ENCODE measurements at regions not wholly inside any gene's neighbourhood (a gene's known extent, or its start where the extent isn't known, plus 50 kb on each side); places are given as distances from the start of the nearest gene placed in this dataset.
"Not testable (repeated sequence)": the region's sequence is repeated elsewhere in the genome, so short reads cannot be mapped to it uniquely, and the experiment has no call there.

- no peak for FAIRE-seq
- DNase-seq (ENCODE audit: low spot score in 2 of 2), result no peak
Measured at GRCh38 chr1:9440763-9441194, 98.5 kb upstream of the SLC25A33 start.

DNA sequence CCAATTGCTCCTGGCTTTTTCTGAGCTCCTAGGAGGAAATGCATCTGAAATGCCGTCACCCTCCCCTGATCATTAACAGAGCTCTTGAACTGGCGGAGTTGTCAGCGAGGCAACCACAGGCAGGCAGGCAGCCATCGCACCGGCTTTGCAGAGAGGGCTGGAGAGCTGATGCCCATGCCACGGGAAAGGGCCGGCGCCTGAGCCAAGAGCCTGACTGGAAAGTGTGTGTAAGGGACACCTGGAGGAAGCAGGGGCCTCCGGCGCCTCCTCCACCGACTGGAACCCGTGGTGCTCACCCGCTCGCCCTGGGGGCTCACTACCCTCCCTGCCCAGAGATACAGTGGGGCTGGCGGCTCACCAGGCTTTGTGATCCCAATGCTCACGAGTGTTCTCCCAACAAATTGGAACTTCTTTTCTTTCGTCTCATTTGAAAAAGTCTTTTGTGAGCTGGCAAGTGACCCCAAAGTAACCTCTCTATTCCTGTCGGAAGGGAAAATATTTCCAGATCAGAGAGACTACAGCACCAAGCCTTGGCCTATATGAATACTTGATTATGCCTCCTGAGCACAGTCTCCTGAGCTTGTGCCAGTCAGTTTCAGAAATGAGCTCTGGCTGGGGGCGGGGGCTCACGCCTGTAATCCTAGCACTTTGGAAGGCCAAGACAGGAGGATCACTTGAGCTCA, 97.7 kb upstream of the SLC25A33 start:
- DNase-seq (ENCODE audit: low spot score in 2 of 2), result no peak
- no peak for FAIRE-seq

GRCh38 chr1:9442278-9442846, 96.9 kb upstream of the SLC25A33 start:
- FAIRE-seq (no peak), DNase-seq (ENCODE audit: low spot score in 2 of 2) (no peak)

DNA sequence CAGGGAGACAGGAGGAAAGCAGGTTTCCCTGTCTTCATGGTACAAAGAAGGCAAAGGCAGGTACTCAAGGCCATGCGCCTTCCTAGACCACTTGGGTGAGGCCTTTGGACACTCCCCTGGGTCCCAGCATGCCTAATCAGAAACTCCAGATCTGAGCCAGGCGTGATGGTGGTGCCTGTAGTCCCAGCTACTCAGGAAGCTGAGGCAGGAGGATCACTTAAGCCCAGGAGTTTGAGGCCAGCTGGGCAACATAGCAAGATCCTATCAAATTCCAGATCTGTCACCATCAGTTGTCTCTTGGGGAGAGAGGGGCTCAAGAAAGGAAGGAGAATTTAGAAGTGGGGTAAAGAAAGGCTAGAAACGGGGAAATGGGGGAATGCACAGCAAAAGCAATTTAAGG, 96.3 kb upstream of the SLC25A33 start:
- DNase-seq (ENCODE audit: low spot score in 2 of 2), result no peak
- no peak for FAIRE-seq

- FAIRE-seq (no peak), DNase-seq (ENCODE audit: low spot score in 2 of 2) (no peak)
Measured at GRCh38 chr1:9443913-9444445, 95.3 kb upstream of the SLC25A33 start.

- no peak for FAIRE-seq
- DNase-seq (ENCODE audit: low spot score in 2 of 2), result no peak
Measured at GRCh38 chr1:9444532-9444931, 94.7 kb upstream of the SLC25A33 start.

GRCh38 chr1:9445081-9445480, 94.2 kb upstream of the SLC25A33 start:
- FAIRE-seq; DNase-seq (ENCODE audit: low spot score in 2 of 2): not testable (repeated sequence)

DNA sequence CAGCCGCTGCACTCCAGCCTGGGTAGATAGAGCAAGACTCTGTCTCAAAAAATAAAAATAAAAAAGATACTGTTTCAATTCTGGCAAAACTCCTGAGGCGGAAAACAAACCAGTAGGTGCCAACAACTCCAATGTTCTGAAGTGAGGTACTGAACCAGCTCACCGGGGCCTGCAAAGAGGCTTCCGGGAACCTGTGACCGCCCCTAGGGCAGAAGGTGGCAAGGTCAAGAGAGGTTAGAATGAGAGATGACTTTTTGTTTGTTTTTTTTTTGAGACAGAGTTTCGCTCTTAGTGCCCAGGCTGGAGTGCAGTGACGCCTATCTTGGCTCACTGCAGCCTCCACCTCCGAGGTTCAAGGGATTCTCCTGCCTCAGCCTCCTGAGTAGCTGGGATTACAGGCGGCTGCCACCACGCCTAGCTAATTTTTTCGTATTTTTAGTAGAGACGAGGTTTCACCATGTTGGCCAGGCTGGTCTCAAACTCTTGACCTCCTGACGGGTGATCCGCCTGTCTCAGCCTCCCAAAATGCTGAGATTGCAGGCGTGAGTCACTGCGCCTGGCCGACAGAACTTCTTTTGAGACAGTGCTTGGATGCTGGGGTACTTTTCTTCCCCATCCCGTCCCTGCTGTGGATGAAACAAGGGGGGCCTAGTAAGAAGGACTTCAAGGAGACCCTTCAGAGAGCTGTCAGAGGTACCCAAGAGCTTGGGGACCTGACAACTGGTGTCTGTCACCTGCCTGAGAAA, 91.9 kb upstream of the SLC25A33 start:
- DNase-seq (ENCODE audit: low spot score in 2 of 2) (no peak), FAIRE-seq (no peak)

DNA sequence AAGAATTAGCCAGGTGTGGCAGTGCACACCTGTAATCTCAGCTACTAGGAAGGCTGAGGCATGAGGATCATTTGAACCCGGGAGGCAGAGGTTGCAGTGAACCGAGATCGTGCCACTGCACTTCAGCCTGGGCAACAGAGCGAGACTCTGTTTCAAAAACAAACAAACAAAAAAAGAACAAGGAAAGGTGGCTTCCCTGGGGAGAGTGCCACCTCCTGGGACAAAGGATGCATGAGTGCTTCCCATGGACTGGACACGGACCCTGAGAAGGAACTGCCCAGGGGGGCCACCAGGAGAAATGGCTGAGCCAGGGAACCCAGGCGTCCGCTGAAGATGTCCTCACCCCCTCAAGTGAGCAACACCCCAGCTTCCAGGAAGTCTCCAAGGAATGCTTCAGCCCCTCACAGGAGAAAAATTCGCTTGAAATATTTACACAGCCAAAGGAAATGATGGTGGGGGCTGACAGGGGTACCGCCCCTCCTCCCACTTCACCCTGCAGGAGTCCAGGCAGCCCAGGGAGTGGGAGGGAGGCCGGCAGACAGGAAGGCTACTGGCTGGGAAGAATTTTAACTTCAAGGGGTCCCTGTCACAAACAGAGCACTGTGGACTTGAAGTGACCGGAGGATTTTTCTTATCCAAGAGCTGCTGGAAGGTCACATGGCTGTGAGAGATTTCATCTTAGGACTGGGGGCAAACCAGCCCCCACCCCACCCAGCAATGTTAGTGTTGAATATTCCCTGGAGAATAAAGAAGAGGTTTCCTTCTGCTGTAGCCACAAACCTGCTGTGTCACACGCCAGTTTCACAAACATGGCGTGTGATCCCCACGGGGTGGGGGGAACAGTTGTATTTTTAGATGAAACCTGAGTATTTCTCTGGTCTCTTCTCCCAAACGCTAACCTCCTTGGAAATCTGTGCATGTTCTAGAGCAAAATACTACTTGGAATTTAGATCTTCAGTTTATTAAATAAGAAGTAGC, 90.8 kb upstream of the SLC25A33 start:
- no peak for DNase-seq (ENCODE audit: low spot score in 2 of 2)

GRCh38 chr1:9449110-9449627, 90.1 kb upstream of the SLC25A33 start:
- FAIRE-seq (no peak), DNase-seq (ENCODE audit: low spot score in 2 of 2) (no peak)

More for the DNA sequence above, 90.8 kb upstream of the SLC25A33 start:
- FAIRE-seq, result no peak

DNA sequence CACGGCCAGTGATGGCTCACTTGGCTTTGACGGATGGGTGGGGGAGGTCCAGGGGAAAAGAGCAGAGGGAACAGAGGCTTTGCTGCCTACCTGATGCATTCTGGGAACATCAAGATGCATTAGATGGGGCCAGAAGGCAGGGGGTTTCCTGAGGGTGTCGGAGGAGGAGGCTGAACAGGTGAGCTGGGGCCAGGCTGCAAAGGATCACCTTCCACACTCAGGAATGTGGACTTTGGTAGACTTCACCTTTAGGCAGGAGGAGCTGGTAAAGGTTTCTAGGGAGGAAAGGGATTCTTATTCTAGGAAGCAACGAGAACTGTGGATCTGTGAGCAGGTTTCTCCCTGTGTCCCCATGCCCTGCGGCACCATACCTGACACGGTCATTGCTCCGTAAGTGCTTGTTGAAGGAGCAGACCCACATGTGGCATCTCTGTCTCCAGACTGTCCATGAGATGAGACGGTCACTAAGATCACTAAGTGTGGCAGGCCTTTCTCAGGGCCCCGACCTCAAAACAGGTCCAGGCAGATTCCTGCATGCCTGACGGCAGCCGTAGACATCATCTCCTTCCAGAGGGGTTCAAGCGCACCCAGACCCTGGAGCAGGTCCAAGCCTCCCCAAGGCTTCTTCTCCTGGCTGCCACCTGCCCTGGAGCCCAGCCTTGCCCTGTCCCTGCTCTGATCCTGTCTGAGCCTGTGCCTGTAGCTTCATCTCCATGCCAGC, 89.1 kb upstream of the SLC25A33 start:
- DNase-seq (ENCODE audit: low spot score in 2 of 2), result no peak
- no peak for FAIRE-seq

DNA sequence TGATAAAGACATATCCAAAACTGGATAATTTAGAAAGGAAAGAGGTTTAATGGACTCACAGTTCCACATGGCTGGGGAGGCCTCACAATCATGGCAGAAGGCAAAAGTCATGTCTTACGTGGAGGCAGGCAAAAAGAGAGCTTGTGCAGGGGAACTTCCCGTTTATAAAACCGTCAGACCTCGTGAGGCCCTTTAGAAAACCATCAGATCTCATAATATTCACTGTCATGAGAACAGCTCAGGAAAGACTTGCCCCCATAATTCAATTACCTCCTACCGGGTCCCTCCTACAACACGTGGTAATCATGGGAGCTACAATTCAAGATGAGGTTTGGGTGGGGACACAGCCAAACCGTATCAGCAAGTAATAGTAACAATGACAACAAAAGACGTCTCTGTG, 88.2 kb upstream of the SLC25A33 start:
- FAIRE-seq, result no peak
- DNase-seq (ENCODE audit: low spot score in 2 of 2), result no peak

DNA sequence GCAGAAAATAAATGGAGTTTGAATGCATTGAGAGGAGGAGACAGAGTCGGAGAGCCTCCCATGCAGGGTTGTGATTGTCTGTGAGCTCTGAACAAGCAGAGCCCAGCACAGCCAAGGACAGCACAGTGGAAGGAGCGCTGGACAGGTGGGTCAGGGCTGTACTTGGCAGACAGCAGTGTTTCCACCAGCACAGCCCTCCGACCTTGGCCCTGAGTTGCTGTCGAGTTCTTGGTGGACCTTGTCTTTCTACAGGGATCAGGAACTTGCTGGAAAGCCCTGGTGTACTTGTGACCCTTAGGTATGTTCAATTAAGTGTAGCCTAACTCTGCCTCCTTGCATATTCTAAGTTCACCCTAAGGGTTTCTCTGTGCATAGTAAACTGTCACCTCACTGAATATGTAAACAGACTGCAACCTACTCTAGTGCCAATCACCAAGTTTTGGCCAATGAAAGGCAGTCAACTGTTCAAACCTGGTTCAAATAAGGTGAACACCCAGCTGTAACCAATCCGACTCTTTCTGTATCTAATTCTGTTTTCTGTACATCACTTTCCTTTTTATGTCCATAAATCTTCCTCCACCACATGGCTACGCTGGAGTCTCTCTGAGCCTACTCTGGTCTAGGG, 86.6 kb upstream of the SLC25A33 start:
- DNase-seq (ENCODE audit: low spot score in 2 of 2) (no peak), FAIRE-seq (no peak)

DNA sequence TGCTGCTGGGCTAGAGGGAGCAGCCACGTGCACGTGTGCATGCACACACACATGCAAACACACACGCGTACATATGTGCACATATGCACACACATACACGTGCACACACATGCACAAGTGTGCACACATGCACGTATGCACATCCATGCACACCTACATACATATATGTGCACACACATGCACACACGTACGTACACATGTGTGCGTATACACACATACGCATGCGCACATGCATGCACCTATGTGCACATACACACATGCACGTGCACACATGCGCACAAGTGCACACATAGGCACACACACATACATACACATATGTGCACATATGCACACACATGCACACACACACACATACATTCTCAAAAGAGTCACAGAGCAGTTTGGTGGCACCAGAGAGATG, 85.9 kb upstream of the SLC25A33 start:
- FAIRE-seq (no peak), DNase-seq (ENCODE audit: low spot score in 2 of 2) (no peak)

- DNase-seq (ENCODE audit: low spot score in 2 of 2) (no peak), FAIRE-seq (no peak)
Measured at GRCh38 chr1:9453779-9454418, 85.4 kb upstream of the SLC25A33 start.

DNA sequence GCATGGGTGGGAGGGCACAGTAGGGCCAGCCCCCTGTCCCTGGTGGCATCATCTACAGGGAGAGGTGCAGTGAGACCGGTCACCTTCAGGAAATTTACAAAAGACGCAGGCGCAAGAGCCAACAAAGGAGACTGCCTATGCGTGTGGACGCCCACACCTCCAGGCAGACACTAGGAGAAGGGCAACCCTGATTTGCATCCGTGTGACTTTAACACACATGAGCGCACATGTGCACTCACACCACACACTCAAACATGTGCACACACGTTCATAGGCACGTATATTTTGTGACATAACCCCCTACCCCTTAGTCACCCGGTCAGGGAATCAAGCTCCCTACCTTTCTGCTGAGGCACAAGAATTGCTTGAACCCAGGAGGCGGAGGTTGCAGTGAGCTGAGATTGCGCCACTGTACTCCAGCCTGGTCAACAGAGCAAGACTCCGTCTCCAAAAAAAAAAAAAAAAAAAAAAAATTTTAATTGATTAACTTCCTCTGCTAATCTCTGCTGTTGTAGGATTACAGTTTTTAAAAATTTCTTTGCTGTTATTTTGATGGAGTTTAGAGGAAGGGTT, 84.7 kb upstream of the SLC25A33 start:
- no peak for DNase-seq (ENCODE audit: low spot score in 2 of 2)
- no peak for FAIRE-seq

DNA sequence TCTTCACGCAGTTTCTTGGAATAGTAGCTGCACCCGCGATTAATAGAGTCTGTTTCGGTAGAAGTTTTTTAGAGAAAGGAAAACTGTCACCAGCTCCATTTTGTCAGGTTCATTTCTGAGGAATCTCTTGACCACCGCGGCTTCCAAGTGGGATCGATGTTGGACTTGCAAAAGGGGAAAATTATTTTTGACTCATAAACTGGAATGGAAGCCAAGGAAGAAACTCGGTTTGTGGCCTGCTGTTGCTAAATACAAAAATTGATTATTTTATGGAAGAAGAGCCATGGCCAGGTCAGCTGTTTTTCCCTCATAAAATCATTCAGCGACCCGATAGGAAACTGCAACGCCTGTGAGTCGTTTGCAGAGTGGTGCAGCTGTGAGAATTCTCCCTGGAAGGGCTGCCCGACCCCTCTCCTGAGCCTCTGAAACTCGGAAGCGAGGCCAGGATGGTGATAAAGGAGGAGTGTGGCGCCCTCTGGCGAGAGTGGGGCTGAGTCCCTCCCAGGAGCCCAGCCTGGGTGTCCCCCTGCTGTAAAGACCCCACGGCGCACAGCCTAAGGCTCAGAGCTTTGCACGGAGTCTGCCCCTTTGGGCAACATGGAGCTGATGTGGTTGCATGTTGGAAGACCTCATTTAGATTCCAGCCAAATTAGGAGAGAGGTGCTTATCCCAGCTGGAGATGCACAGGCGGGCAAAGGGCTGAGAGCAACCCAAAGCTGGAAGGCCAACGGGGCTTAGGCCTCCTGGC, 83.6 kb upstream of the SLC25A33 start:
- FAIRE-seq (no peak), DNase-seq (ENCODE audit: low spot score in 2 of 2) (peak in 1 of 2 donors; percentile 66)

Data from frontal cortex (tissue), 3 donors.